Mesodermal cell (in vitro differentiated cells): ENCODE measurements at regions not wholly inside any gene's neighbourhood (a gene's known extent, or its start where the extent isn't known, plus 50 kb on each side); places are given as distances from the start of the nearest gene placed in this dataset.

ENCODE experiments used
- H3K27ac ChIP-seq: 2 replicates; pipeline ENCODE4 v1.7.0; 2013; ENCODE audit warnings: mild to moderate bottlenecking, low read depth, low read length, moderate library complexity; ENCODE audit not compliant: severe bottlenecking
- H3K36me3 ChIP-seq: 2 replicates; pipeline ENCODE4 v1.7.1; 2013; ENCODE audit warnings: mild to moderate bottlenecking, low read length, moderate library complexity; ENCODE audit not compliant: control insufficient read depth, insufficient read depth
- H3K4me1 ChIP-seq: one replicate; pipeline ENCODE4 v1.7.1; 2013; ENCODE audit warnings: mild to moderate bottlenecking, low read length; ENCODE audit not compliant: insufficient read depth, control insufficient read depth, poor library complexity, severe bottlenecking
- H3K4me3 ChIP-seq: 2 replicates; pipeline ENCODE4 v1.7.0; 2013; ENCODE audit warnings: low read length, control low read depth, mild to moderate bottlenecking; ENCODE audit not compliant: insufficient read depth, poor library complexity, severe bottlenecking; ENCODE audit errors: extremely low read depth
- H3K9me3 ChIP-seq: 2 replicates; pipeline ENCODE4 v1.7.1; 2013; ENCODE audit warnings: mild to moderate bottlenecking, low read length, moderate library complexity; ENCODE audit not compliant: control insufficient read depth
- WGBS, 2 experiments: methylation state at CpG; one replicate each; pipeline ENCODE4 v1.1.5; 2013; ENCODE audit warnings: missing lambda C conversion rate in 2 of 2; ENCODE audit not compliant: insufficient coverage in 2 of 2; 5-methylcytosine and 5-hydroxymethylcytosine counted together

DNA sequence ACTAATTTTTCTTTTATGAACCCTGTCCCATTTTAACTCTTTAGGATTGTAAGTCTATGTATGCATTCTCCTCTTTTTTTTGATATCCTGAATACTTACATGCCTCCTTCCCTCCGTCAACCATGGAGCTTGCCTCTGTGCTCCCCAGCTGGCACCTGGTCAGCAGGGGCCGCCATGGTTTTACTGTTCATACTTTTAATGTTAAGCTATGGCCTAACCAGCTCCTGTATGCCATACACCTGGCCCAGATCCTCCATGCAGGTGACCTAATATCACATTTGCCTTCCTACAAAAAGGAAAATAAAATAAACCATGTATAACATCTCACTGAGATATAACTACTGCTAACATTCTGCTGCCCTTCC lies 283.1 kb upstream of the TRIB2 start:
- H3K36me3 ChIP-seq, result no peaks in the 10 kb centered on the region

DNA sequence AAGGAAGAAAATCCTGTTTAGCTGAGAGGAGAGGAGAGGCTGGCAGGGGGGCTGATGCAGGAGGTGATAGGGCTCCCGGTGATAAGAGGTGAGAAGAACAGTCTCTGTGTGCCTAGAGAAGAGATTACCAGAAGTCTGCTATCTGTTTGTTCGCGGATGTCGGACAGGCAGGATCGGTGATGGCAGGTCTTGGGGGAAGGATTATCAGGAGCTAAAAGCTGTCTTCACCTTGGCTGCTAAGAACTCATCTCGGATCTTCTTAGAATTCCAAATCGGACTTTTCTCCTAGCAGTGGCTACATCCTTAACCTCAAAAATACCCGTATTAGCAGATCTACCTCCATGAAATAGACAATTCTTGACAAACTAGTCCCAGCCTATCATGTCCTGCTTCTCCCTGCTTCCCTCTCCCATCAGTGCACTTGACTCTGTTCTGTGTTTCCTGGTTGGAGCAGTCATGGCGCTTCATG lies 282.1 kb upstream of the TRIB2 start:
- Histone ChIP-seq H3K36me3 (no peaks in the 10 kb centered on the region), H3K27ac (no peak overlapping the region), H3K4me1 (peaks cover 14% of the 10 kb centered on the region), H3K9me3 (no peaks in the 10 kb centered on the region), H3K4me3 (no peak overlapping the region)
- 70 to 76% methylated on average over 7 to 9 of the region's 9 CpGs for WGBS, 2 experiments

More for the DNA sequence above, 283.1 kb upstream of the TRIB2 start:
- Histone ChIP-seq H3K9me3 (no peaks in the 10 kb centered on the region), H3K4me1 (peaks cover 25% of the 10 kb centered on the region), H3K4me3 (no peak overlapping the region), H3K27ac (no peak overlapping the region)
- 92 to 100% methylated on average over 1 to 2 of the region's 2 CpGs for WGBS, 2 experiments

DNA sequence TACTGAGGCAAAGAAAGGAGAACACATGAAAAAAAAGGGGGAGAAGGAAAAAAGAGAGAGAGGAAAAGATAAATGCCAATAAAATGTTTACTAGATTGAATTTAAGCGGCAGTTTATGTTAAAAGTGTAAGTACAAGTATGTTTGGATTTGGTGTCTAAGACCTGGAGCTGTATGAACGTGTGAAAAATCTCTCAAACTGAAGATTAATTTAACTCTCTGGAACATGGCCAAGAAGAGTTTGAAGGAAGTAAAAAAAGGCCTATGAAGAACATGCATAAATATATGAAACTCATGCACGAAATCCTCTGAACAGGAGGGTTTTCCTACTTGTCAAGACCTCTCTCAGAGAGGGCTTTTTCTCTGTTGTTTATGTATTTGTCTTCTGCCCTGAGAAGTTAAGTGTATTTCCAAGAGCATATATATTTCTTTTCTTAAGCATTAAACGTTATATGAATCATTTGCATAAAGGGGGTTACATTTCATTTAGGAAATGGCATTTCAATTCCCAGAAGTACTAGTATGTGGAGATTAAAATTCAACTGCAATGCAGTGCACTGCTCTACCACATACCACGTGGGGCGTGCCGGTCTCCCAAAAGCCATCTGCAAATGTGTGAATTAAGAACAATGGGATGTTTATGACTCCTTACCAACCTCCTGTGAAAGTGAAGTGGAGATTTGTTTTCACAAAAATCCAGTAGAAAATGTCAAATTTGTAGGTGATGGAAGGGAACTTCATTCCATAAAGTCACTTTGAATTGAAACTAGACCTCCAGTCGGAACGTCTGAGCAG lies 281.1 kb upstream of the TRIB2 start:
- Histone ChIP-seq H3K27ac (no peak overlapping the region), H3K36me3 (no peaks in the 10 kb centered on the region), H3K4me3 (no peak overlapping the region), H3K9me3 (no peaks in the 10 kb centered on the region), H3K4me1 (peaks cover 7% of the 10 kb centered on the region)
- 97% methylated on average over 4 of the region's 9 CpGs; no CpG with 5 or more reads in 1 of the 2 experiments for WGBS, 2 experiments

DNA sequence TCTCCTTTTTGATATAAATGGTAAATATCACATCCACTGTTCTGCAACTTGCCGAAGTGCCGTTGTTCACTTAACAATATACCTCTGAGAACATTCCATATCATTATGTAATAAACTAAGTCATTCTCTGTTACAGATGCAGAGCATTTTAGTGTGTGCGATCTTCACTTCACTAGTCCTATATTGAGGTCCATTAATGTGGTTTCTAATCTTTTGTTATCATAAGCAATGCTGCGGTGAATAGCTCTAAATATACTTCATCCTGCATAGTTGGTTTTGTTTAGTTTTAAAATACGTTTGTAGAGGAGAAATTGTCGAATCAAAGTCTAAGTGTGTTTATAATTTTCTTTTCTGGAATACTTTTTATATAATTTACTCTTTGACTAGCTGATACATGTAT lies 280.3 kb upstream of the TRIB2 start:
- Histone ChIP-seq H3K9me3 (no peaks in the 10 kb centered on the region), H3K4me3 (no peak overlapping the region), H3K27ac (no peak overlapping the region), H3K36me3 (no peaks in the 10 kb centered on the region), H3K4me1 (peaks cover 7% of the 10 kb centered on the region)
- 0% methylated on average over 1 of the region's 6 CpGs; no CpG with 5 or more reads in 1 of the 2 experiments for WGBS, 2 experiments

DNA sequence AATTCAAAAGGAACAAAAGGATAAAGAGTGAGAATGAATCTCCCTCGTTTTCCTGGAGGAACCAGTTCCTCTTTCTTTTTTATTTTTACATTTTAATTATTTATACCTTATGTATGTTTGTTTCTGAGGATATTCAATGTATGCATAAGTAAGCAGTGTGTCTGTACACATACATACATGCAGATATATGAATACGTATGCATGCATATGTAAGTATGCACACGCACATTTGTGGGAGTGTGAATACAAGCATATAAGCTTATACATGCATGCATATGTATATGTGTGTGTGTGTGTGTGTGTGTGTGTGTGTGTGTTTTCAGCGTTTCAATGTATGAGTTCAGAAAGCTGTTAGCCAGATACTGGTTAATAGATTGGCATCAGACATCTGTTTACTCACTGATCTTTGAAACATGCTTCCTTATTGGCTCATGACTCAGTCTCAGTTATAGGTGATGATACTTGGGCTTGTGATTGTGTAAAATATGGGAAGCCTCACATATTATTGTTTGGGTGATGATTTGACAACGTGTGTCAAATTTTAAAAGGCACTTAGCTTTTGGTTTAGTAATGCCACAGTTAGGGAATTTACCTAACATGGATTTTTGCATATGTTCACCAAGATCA lies 279.7 kb upstream of the TRIB2 start:
- 90 to 93% methylated on average over 2 to 3 of the region's 5 CpGs for WGBS, 2 experiments

DNA sequence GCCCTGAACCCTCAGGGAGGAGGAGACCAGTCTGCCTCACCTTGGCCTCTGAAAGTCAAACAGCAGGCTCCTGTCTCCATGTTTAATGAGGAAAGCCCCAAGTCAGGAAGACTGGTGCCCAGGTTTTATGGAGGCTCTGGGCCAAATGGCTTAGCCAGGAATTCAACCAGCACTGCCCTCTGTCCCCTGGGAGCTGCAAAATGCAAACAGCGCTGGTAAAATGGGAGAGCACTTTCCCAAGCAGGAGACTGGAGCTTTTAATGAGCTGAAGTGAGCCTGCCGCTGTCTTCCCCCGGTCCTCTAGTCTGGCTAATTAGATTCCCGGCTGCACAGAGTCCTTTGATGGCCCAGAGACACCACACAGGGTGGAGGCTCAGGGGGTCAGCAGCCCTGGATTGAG lies 276.0 kb upstream of the TRIB2 start:
- no peaks in the 10 kb centered on the region for H3K36me3 ChIP-seq
- H3K4me3 ChIP-seq, result no peak overlapping the region
- no peaks in the 10 kb centered on the region for H3K9me3 ChIP-seq
- H3K4me1 ChIP-seq, result peaks cover 5% of the 10 kb centered on the region
- 55 to 64% methylated on average over 4 of the region's 4 CpGs for WGBS, 2 experiments
- no peak overlapping the region for H3K27ac ChIP-seq

More for the DNA sequence above, 279.7 kb upstream of the TRIB2 start:
- H3K36me3 ChIP-seq, result no peaks in the 10 kb centered on the region
- H3K9me3 ChIP-seq, result no peaks in the 10 kb centered on the region
- H3K4me1 ChIP-seq, result peaks cover 7% of the 10 kb centered on the region
- no peak overlapping the region for H3K4me3 ChIP-seq
- H3K27ac ChIP-seq, result no peak overlapping the region

DNA sequence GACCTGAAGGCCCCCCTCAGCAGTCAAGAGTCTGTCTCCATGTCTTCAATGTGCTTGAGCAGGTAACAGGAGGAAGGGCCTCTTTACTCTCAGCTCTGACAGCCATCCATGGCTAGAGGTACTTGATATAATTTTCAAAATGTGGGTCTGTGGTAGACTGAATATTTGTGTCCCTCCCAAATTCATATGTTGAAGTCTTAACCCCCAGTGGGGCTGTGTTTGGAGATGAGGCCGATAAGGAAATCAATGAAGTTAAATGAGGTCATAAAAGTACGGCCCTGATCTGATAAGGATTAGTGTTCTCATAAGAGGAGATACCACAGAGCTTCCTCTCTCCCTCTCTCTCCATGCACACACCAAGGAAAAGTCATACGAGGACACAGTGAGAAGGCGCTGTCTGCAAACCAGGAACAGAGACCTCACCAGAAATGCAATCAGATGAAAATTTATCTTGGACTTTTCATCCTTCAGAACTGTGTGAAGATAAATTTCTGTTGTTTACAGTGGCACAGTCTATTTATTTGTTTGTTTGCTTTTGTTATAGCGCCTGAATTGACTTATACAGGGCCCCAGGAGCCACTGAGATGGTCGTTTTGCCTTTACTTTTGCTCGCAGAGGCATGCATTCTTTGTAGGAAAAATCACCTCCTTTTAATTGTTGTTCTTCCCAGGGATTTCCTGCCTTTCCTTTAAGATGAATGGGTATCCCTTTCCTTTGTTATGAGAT lies 274.8 kb upstream of the TRIB2 start:
- Histone ChIP-seq H3K4me1 (peaks cover 5% of the 10 kb centered on the region), H3K36me3 (no peaks in the 10 kb centered on the region), H3K4me3 (no peak overlapping the region), H3K27ac (peak overlapping the region; percentile 3), H3K9me3 (no peaks in the 10 kb centered on the region)
- WGBS, 2 experiments, result 47 to 92% methylated on average over 2 to 3 of the region's 7 CpGs

DNA sequence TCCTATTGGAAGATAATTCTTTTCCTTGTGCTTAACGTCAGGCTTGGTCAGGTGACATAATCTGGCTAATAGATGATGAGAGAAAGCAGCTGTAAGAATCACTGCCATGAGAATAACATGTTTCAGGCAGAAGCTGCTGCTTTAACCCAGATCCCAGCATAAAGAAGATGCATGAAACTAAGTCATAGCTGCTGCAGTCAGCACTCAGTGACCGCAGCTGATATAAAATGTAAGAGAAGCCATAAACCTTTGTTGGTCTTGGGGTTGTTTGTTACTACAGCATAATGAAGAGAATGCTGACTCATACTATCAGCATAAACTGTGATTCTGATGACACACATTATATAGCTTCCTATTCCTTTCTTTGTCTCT lies 274.3 kb upstream of the TRIB2 start:
- Histone ChIP-seq H3K4me1 (peaks cover 5% of the 10 kb centered on the region), H3K27ac (peak overlapping the region; percentile 3)
- 33 to 80% methylated on average over 1 to 2 of the region's 2 CpGs for WGBS, 2 experiments

DNA sequence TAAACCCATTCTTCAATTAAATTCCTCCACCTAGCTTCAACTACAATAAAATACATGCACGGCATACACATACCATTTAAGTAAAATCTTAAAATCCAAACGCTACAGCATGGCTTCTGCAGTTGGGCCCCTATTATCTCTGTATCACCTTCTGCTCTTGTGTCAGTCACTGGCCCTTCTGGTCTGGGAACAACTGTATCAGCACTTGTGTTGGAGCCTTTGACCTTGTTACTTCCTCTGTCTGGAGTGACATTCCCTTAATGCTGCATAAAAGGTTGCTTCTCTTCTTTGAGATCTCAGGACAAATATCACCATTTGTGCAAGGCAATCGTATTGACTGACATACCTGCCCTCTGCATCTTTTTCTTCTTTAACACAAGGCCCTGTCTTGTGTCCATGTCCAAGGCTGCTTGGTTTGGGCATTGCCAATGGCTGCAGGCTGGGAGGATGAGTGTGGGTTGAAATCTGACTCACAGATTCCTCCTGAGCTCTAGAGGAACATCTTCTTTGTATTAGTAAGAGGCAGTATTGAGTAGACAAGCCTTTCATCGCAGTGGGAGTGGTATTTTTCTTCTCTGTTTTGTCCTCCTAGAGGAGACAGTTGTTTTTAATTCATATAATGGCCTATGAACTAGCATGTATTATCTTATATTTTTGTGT lies 267.8 kb upstream of the TRIB2 start:
- peaks cover 14% of the 10 kb centered on the region for H3K4me1 ChIP-seq
- H3K27ac ChIP-seq, result no peak overlapping the region
- H3K36me3 ChIP-seq, result no peaks in the 10 kb centered on the region
- H3K4me3 ChIP-seq, result no peak overlapping the region
- no peaks in the 10 kb centered on the region for H3K9me3 ChIP-seq
- WGBS, 2 experiments, result 78 to 95% methylated on average over 2 of the region's 4 CpGs

More for the DNA sequence above, 274.3 kb upstream of the TRIB2 start:
- no peaks in the 10 kb centered on the region for H3K9me3 ChIP-seq
- H3K4me3 ChIP-seq, result no peak overlapping the region
- H3K36me3 ChIP-seq, result no peaks in the 10 kb centered on the region

DNA sequence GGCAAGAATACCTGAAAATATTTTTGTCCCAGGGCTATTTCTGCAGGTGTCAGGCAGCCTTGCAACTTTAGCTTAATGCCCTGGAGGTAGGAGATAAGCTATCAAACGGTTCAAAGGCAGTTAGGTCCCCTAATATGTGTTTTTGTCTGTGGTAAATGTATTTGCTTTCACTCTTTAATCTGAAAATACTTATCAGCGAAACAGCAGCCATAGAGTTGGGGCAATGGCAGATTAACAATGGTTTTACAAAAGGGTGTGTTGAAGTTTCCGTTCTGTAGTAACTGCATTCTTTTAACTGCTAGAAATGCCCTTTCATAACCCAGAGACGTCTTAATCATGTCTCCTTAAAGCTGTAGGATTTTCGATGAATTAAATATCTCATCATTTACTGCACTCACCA lies 265.0 kb upstream of the TRIB2 start:
- H3K27ac ChIP-seq, result no peak overlapping the region

More for the DNA sequence above, 265.0 kb upstream of the TRIB2 start:
- Histone ChIP-seq H3K4me3 (no peak overlapping the region), H3K4me1 (peaks cover 14% of the 10 kb centered on the region), H3K9me3 (no peaks in the 10 kb centered on the region), H3K36me3 (no peaks in the 10 kb centered on the region)
- WGBS, 2 experiments, result 100% methylated on average over 1 of the region's 5 CpGs; no CpG with 5 or more reads in 1 of the 2 experiments
